ENCODE measurements at regions not wholly inside any gene's neighbourhood (a gene's known extent, or its start where the extent isn't known, plus 50 kb on each side); places are given as distances from the start of the nearest gene placed in this dataset.
A peak's percentile ranks its signal among the peaks of the same experiment; 100 is the strongest.

DNA sequence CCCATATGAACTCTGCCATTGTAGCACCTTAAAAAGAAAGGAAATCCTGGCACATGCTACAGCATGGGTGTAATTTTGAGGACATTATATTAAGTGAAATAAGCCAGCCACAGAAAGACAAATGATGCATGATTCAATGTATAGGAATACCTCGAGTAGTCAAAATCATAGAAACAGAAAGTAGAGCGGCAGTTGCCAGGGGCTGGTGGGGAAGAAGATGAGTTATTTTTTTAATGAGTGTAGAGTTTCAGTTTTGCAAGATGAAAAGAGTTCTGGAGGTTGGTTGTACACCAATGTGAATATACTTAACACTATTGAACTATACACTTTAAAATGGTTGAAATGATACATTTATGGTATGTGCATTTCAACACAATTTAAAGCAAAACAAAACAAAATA is 133.0 kb downstream of the ZDHHC21 start:
- Histone ChIP-seq H3K4me2 (peak overlapping the region; percentile 26; the same call in 1 of the 2 replicates), H3K79me2 (ENCODE audit: insufficient read depth, low read depth) (no peaks in the 10 kb centered on the region), H3K27ac (no peak overlapping the region), H3K9ac (no peak overlapping the region), H4K20me1 (ENCODE audit: insufficient read depth) (no peaks in the 10 kb centered on the region), H3K4me3 (IDR thresholded peaks at IDR 0.05; ENCODE audit: insufficient read depth, low read depth, low read length) (no peak overlapping the region), H3K4me1 (ENCODE audit: low read depth, poor library complexity, severe bottlenecking) (peaks cover 15% of the 10 kb centered on the region), H3K36me3 (ENCODE audit: insufficient read depth) (no peaks in the 10 kb centered on the region), H3K27me3 (ENCODE audit: insufficient read depth, low read depth) (no peaks in the 10 kb centered on the region), H2AFZ (ENCODE audit: low read depth) (no peak overlapping the region)
- TF ChIP-seq, protein P1, sequence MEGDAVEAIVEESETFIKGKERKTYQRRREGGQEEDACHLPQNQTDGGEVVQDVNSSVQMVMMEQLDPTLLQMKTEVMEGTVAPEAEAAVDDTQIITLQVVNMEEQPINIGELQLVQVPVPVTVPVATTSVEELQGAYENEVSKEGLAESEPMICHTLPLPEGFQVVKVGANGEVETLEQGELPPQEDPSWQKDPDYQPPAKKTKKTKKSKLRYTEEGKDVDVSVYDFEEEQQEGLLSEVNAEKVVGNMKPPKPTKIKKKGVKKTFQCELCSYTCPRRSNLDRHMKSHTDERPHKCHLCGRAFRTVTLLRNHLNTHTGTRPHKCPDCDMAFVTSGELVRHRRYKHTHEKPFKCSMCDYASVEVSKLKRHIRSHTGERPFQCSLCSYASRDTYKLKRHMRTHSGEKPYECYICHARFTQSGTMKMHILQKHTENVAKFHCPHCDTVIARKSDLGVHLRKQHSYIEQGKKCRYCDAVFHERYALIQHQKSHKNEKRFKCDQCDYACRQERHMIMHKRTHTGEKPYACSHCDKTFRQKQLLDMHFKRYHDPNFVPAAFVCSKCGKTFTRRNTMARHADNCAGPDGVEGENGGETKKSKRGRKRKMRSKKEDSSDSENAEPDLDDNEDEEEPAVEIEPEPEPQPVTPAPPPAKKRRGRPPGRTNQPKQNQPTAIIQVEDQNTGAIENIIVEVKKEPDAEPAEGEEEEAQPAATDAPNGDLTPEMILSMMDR (conservative IDR thresholded peaks at IDR 0.05; ENCODE audit: low read depth, low read length) = no peak

GRCh38 chr9:14554886-14555285 is 138.3 kb downstream of the ZDHHC21 start:
- no peaks in the 10 kb centered on the region for H4K20me1 ChIP-seq (ENCODE audit: insufficient read depth)
- H3K4me3 ChIP-seq (IDR thresholded peaks at IDR 0.05; ENCODE audit: insufficient read depth, low read depth, low read length) = no peak overlapping the region
- peaks cover 4% of the 10 kb centered on the region for H3K4me1 ChIP-seq (ENCODE audit: low read depth, poor library complexity, severe bottlenecking)
- H3K27ac ChIP-seq = no peak overlapping the region
- no peak overlapping the region for H3K4me2 ChIP-seq
- H3K27me3 ChIP-seq (ENCODE audit: insufficient read depth, low read depth) = no peaks in the 10 kb centered on the region
- no peak overlapping the region for H2AFZ ChIP-seq (ENCODE audit: low read depth)
- H3K9ac ChIP-seq = no peak overlapping the region
- no peaks in the 10 kb centered on the region for H3K79me2 ChIP-seq (ENCODE audit: insufficient read depth, low read depth)
- no peaks in the 10 kb centered on the region for H3K36me3 ChIP-seq (ENCODE audit: insufficient read depth)
- TF ChIP-seq, protein P1 (conservative IDR thresholded peaks at IDR 0.05; ENCODE audit: low read depth, low read length) = no peak

DNA sequence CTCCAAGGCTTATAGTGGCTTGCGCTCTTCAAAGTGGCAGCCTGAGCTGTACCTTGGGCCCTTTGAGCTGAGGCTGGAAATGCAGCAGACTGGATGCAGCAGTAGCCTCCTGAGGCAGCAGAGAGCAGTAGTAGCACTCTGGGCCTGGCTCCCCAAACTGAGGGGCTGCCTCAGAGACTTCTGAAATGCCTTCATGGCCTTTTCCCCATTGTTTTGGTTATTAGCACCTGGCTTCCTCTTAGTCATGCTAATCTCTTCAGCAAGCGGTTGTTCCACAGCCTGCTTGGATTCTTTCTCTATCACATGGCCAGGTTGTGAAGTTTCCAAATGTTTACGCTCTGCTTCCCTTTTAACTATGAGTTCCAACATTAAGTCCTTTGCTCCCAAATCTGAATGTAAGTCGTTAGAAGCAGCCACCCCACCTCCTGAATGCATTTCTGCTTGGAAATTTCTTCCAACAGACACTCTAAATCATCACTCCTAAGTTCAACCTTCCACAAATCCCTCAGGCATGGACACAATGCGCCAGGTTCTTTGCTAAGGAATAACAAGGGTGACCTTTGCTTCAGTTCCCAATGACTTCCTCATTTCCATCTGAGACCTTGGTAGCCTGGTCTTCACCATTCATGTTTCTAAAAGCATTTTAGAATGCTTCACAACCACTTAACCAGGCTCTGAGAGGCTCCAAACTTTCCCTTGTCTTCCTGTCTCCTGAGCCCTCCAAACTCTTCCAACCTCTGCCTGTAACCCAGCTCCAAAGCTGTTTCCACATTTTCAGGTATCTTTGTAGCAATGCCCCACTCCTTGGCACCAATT is 145.8 kb downstream of the ZDHHC21 start:
- Histone ChIP-seq H3K36me3 (ENCODE audit: insufficient read depth) (no peaks in the 10 kb centered on the region), H3K27ac (no peak overlapping the region), H4K20me1 (ENCODE audit: insufficient read depth) (no peaks in the 10 kb centered on the region), H3K79me2 (ENCODE audit: insufficient read depth, low read depth) (no peaks in the 10 kb centered on the region), H2AFZ (ENCODE audit: low read depth) (no peak overlapping the region), H3K4me3 (IDR thresholded peaks at IDR 0.05; ENCODE audit: insufficient read depth, low read depth, low read length) (no peak overlapping the region), H3K4me1 (ENCODE audit: low read depth, poor library complexity, severe bottlenecking) (no peaks in the 10 kb centered on the region), H3K27me3 (ENCODE audit: insufficient read depth, low read depth) (no peaks in the 10 kb centered on the region), H3K9ac (no peak overlapping the region), H3K4me2 (no peak overlapping the region)
- TF ChIP-seq, protein P1 (conservative IDR thresholded peaks at IDR 0.05; ENCODE audit: low read depth, low read length) = no peak

GRCh38 chr9:14546693-14547092 is 146.5 kb downstream of the ZDHHC21 start:
- Histone ChIP-seq H3K9ac (no peak overlapping the region), H3K27me3 (ENCODE audit: insufficient read depth, low read depth) (no peaks in the 10 kb centered on the region), H3K79me2 (ENCODE audit: insufficient read depth, low read depth) (no peaks in the 10 kb centered on the region), H3K4me3 (IDR thresholded peaks at IDR 0.05; ENCODE audit: insufficient read depth, low read depth, low read length) (no peak overlapping the region), H3K27ac (no peak overlapping the region), H3K36me3 (ENCODE audit: insufficient read depth) (no peaks in the 10 kb centered on the region), H3K4me1 (ENCODE audit: low read depth, poor library complexity, severe bottlenecking) (no peaks in the 10 kb centered on the region), H4K20me1 (ENCODE audit: insufficient read depth) (no peaks in the 10 kb centered on the region), H3K4me2 (no peak overlapping the region), H2AFZ (ENCODE audit: low read depth) (no peak overlapping the region)
- TF ChIP-seq, protein P1 (conservative IDR thresholded peaks at IDR 0.05; ENCODE audit: low read depth, low read length) = no peak
